Uterus (tissue), 3 donors: ENCODE measurements at regions not wholly inside any gene's neighbourhood (a gene's known extent, or its start where the extent isn't known, plus 50 kb on each side); places are given as distances from the start of the nearest gene placed in this dataset.

Source experiments
- DNase-seq, 2 donors: peaks; one replicate each; pipeline ENCODE4 v3.0.0-alpha.2; 2019 to 2020
- H3K27ac ChIP-seq, 2 donors: fragments of 200-600 bp; sonication (generic); 1 replicate in 1 of 2; 2 replicates in 1 of 2; pipeline ENCODE4 v1.5.1; 2016 to 2018
- H3K27me3 ChIP-seq, 2 donors: fragments of 200-600 bp; sonication (generic); one replicate each; pipeline ENCODE4 v1.5.1; 2018 to 2019; ENCODE audit warnings: control low read depth in 1 of 2
- H3K36me3 ChIP-seq, 2 donors: fragments of 200-600 bp; sonication (generic); one replicate each; pipeline ENCODE4 v1.5.1; 2019; ENCODE audit warnings: control low read depth in 1 of 2
- H3K4me1 ChIP-seq, 2 donors: fragments of 200-600 bp; sonication (generic); one replicate each; pipeline ENCODE4 v1.5.1; 2018 to 2019; ENCODE audit warnings: control low read depth in 1 of 2
- H3K4me3 ChIP-seq, 2 donors: fragments of 200-600 bp; sonication (generic); 1 replicate in 1 of 2; 2 replicates in 1 of 2; pipeline ENCODE4 v1.5.1; 2018 to 2019; ENCODE audit warnings: mild to moderate bottlenecking in 1 of 2
- H3K9me3 ChIP-seq, 2 donors: fragments of 200-600 bp; sonication (generic); one replicate each; pipeline ENCODE4 v1.5.1; 2019; ENCODE audit warnings: control low read depth in 1 of 2
- CTCF ChIP-seq, 4 experiments: fragments of 200-600 bp in 2 of 4; fragments of 450-650 bp in 2 of 4; sonication (generic) in 2 of 4; IDR thresholded peaks; one replicate each; pipeline ENCODE4 v1.5.1; 2016 to 2019; ENCODE audit warnings: antibody characterized with exemption in 4 of 4, mild to moderate bottlenecking in 2 of 4, moderate library complexity in 1 of 4
- POLR2A ChIP-seq, 2 donors: fragments of 450-650 bp; IDR thresholded peaks; one replicate each; pipeline ENCODE4 v1.6.1; 2016; ENCODE audit warnings: antibody characterized with exemption in 2 of 2, mild to moderate bottlenecking in 1 of 2, moderate library complexity in 1 of 2
- intact Hi-C: fragments of 100-400 bp; cut with DNase I; formaldehyde crosslinking; loops from one replicate; pipeline ENCODE4 v1.15.1; 2023; ENCODE audit warnings: low total_unique reads
- donor health status: DM: yes; HTN: yes; CAD: no.

GRCh38 chr1:96968983-96969382 is 247.4 kb downstream of the PTBP2 start:
- no peaks in the 10 kb centered on the region for H3K36me3 ChIP-seq
- H3K4me3 ChIP-seq, result no peak overlapping the region
- intact Hi-C loops, result no loop called here
- no peak overlapping the region for H3K27ac ChIP-seq
- DNase-seq, result no peak
- no peaks in the 10 kb centered on the region for H3K27me3 ChIP-seq
- TF ChIP-seq POLR2A (IDR thresholded peaks at IDR 0.05), result no peak
- TF ChIP-seq CTCF (IDR thresholded peaks at IDR 0.05), result no peak
- peaks cover 0 to under 1% of the 10 kb centered on the region in 2 donors for H3K4me1 ChIP-seq
- no peaks in the 10 kb centered on the region for H3K9me3 ChIP-seq

GRCh38 chr1:96969656-96970163 is 248.1 kb downstream of the PTBP2 start:
- intact Hi-C loops, result no loop called here
- TF ChIP-seq CTCF (IDR thresholded peaks at IDR 0.05) (no peak), POLR2A (IDR thresholded peaks at IDR 0.05) (no peak)
- Histone ChIP-seq H3K4me1 (no peaks in the 10 kb centered on the region), H3K36me3 (no peaks in the 10 kb centered on the region), H3K27ac (no peak overlapping the region), H3K27me3 (no peaks in the 10 kb centered on the region), H3K4me3 (no peak overlapping the region), H3K9me3 (no peaks in the 10 kb centered on the region)
- DNase-seq, result no peak

GRCh38 chr1:96971439-96971838 is 249.9 kb downstream of the PTBP2 start:
- no peak for DNase-seq
- Histone ChIP-seq H3K4me1 (no peaks in the 10 kb centered on the region), H3K4me3 (no peak overlapping the region), H3K27ac (no peak overlapping the region), H3K27me3 (no peaks in the 10 kb centered on the region), H3K36me3 (no peaks in the 10 kb centered on the region), H3K9me3 (no peaks in the 10 kb centered on the region)
- intact Hi-C loops, result no loop called here
- TF ChIP-seq POLR2A (IDR thresholded peaks at IDR 0.05) (no peak), CTCF (IDR thresholded peaks at IDR 0.05) (no peak)

GRCh38 chr1:96971849-96972602 is 250.4 kb downstream of the PTBP2 start:
- intact Hi-C loops, result no loop called here
- no peaks in the 10 kb centered on the region for H3K9me3 ChIP-seq
- no peak overlapping the region for H3K27ac ChIP-seq
- TF ChIP-seq CTCF (IDR thresholded peaks at IDR 0.05) (no peak), POLR2A (IDR thresholded peaks at IDR 0.05) (no peak)
- no peaks in the 10 kb centered on the region for H3K27me3 ChIP-seq
- H3K4me1 ChIP-seq, result no peaks in the 10 kb centered on the region
- no peaks in the 10 kb centered on the region for H3K36me3 ChIP-seq
- H3K4me3 ChIP-seq, result no peak overlapping the region
- DNase-seq, result no peak

GRCh38 chr1:96973605-96974004 is 252.0 kb downstream of the PTBP2 start:
- Histone ChIP-seq H3K27me3 (no peaks in the 10 kb centered on the region), H3K4me1 (no peaks in the 10 kb centered on the region), H3K9me3 (no peaks in the 10 kb centered on the region), H3K36me3 (no peaks in the 10 kb centered on the region), H3K27ac (no peak overlapping the region), H3K4me3 (no peak overlapping the region)
- intact Hi-C loops, result no loop called here
- TF ChIP-seq POLR2A (IDR thresholded peaks at IDR 0.05) (no peak), CTCF (IDR thresholded peaks at IDR 0.05) (no peak)
- DNase-seq, result no peak
